Germinal center (tissue), 1 donor: ENCODE measurements at regions not wholly inside any gene's neighbourhood (a gene's known extent, or its start where the extent isn't known, plus 50 kb on each side); places are given as distances from the start of the nearest gene placed in this dataset.
"Not testable (repeated sequence)": the region's sequence is repeated elsewhere in the genome, so short reads cannot be mapped to it uniquely, and the experiment has no call there.

Source experiments
- DNase-seq: peaks from one replicate; pipeline ENCODE4 v3.0.0; 2012; ENCODE audit warnings: mixed read lengths, low spot score

DNA sequence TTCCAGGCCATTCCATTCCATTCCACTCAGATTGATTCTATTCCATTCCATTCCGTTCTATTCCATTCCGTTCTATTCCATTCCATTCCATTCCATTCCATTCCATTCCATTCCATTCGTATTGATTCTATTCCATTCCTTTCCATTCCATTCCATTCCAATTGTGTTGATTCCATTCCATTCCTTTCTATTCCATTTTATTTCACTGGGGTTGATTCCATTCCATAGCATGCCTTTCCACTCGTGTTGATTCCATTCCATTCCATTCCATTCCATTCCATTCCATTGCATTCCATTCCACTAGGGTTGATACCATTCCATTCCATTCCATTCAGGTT lies 1142.3 kb downstream of the RPIA start:
- no peak for DNase-seq

GRCh38 chr2:89834306-89834705 lies 1142.8 kb downstream of the RPIA start:
- DNase-seq: no peak

DNA sequence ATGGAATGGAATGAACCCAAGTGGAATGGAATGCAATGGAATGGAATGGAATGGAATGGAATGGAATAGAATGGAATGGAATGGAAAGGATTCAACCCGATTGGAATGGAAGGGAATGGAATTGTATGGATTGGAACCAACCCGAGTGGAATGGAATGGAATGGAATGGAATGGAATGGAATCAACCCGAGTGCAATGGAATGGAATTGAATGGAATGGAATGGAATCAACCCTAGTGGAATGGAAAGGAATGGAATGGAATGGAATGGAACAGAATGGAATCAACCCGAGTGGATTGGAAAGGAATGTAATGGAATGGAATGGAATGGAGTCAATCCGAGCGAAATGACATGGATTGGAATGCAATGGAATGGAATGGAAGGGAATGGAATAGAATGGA lies 1144.9 kb downstream of the RPIA start:
- not testable (repeated sequence) for DNase-seq

- no peak for DNase-seq
Observed at GRCh38 chr2:89837962-89838625, 1146.6 kb downstream of the RPIA start.

DNA sequence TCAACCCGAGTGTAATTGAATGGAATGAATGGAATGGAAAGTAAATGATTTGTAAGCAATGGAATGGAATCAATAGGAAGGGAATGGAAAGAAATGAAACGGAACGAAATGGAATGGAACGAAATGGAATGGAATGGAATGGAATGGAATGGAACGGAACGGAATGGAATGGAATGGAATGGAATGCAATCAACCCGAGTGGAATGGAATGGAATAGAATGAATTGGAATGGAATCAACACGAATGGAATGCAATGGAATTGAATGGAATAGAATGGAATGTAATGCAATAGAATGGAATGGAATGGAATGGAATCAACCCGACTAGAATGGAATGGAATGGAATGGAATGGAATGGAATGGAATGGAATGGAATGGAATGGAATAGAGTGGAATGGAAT lies 1148.7 kb downstream of the RPIA start:
- not testable (repeated sequence) for DNase-seq

DNA sequence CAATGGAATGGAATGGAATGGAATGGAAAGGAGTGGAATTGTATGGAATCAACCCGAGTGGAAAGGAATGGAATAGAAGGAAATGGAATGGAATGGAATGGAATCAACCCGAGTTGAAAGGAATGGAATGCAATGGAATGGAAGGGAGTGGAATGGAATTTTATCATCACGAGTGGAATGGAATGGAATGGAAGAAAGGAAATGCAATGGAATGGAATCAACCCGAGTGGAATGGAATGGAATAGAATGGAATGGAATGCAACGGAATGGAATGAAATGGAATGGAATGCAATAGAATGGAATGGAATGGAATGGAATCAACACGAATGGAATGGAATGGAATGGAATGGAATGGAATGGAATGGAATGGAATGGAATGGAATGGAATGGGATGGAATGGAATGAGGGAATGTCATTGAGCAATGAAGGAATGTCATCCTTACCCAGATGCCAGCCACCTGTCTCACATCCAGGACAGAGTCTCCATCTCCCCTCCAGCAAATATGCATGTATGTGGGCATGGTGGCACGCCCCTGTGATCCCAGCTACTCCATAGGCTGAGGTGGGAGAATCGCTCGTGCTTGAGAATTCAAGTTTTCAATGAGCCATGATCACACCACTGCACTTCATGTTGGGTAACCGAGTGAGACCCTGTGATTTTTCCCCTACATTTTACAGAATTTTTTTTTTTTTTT lies 1149.5 kb downstream of the RPIA start:
- DNase-seq: not testable (repeated sequence)

GRCh38 chr2:89841476-89841840 lies 1150.0 kb downstream of the RPIA start:
- DNase-seq: peak; percentile 25

GRCh38 chr2:89842180-89842908 lies 1150.9 kb downstream of the RPIA start:
- peak; percentile 17 for DNase-seq

DNA sequence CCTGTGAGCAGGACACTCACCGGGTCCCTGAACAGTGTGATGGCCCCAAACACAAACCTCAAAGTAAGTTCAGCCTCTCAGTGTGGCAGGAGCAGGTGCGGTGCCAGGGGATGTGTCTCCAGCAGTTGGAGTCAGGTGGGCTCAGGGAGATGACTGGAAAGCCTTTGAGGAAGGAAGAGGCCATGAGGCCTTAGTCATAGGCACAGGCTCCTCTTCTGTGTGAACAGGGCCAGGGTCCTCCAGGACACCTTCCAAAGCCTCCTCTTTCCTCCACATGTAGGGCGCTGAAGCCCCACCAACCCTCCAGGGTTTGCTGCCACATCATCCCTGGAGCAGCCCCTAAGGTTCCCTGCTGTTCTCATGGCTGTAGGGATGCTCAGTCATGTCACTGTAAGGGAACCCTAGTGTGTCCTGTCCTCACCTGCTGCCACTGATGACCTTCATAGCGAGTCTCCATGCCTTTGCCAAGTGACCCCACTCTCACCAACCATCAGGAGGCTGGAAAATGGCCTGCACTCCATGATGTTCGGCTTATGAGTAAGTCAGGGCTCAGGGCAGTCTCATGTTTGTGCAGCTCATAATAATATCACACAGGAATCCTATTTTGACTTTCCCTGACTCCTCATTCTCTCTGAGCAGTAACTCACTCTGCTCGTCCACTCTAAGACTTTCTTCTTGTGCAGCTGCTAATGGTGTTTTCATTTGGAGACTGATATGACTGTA lies 1152.9 kb downstream of the RPIA start:
- peak; percentile 4 for DNase-seq

DNA sequence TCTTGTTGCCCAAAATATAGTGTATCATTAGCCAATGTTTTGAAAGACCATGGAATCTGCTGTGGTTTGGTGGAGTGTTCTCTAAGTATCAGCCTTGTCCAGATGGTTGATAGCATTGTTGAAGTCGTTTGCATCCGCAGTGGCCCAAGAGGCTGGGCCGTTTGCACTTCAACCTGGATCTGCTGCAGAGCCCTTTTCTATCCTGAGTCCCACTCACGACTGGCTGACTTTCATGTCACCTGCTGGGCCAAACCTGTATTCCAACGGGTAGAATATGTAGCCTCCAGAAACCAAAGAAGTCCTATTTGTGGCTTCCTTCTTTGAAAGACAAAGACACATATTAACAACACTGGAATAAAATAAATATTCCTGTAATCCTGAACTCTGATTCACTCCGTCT lies 1154.1 kb downstream of the RPIA start:
- peak; percentile 1 for DNase-seq

DNA sequence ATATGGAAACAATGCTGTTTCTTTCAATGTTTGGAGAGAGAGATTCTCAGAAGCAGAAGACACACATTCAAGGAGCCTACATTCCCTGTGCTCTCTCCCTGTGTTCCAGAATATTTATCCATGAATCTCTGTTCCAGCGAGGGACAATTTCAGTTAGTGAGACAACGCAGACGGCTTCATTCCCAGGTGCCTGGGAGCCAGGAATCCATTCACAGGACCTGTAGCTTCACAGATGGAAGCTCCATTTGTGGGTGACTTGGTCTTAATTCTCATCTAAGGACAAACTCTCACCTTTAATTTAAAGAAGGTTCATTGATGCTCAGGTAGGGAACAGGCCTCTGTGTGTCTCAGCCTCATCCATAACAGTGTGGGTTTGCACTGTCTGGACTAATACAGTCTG lies 1156.6 kb downstream of the RPIA start:
- DNase-seq: no peak

DNA sequence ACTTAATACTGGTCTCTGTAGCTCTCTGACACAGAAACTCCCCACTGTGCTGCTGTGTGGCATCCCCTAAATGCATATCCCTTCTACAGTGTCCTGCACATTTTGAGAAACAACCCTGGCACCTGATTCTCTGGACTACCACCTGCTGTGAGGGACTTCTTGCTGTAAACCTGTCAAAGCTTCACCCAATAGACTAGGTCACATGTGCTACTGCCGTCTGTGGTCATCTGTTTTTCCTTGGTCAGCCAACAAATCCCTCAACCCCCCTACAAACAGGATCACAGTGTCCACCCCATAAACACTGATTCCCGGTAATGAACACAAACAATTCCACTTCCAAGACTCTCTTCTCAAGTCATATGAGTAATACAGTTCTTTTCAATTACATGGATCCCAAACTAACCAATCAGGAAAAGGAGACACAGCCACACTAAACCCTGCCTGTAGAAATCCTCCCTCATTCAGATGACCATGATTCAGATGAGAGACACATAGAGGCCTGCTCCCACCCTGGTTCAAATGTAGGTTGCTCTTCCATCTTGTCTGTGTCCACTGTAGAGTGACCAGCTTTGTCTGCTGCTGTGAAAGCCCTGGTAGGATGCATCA lies 1157.4 kb downstream of the RPIA start:
- DNase-seq: peak; percentile 1

DNA sequence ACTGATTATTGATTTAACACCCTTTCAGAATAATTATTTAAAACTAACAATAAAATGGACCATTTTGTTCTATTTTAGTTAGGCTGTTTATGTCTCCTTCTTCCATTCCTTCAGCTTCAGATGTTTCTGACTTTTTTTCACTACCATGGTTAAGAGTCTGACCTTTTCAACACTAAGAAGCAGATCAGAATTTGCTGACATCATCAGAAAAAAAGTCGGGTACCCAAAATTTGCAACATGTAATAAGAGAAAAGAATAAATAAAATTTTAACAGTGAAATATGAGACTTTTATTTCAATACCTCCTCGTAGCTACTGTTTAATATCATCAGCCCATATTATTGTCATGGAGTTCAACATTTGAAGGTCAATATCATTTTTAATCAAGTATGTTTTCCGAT lies 1158.3 kb downstream of the RPIA start:
- DNase-seq: no peak

DNA sequence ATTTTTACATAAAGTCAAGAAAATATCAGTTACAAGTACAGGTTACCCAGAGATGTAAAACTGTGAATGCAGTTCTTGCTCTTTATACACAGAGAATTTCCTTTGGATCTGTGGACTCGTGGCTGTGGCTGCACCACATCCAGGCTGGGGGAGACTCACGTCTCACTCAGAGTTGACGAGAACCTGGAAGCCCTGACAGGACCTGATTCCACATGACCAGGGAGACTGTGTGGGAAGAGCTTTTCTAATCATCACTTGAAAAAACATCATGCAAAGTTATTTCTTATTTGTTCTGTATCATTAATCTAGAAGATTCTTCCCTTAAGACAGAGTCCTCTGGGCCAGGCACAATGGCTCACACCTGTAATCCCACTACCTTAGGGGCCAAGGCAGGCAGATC lies 1159.0 kb downstream of the RPIA start:
- DNase-seq: no peak

GRCh38 chr2:89850881-89851582 lies 1159.6 kb downstream of the RPIA start:
- no peak for DNase-seq

GRCh38 chr2:89851583-89851905 lies 1160.1 kb downstream of the RPIA start:
- DNase-seq: peak; percentile 1

GRCh38 chr2:89853427-89853826 lies 1162.0 kb downstream of the RPIA start:
- not testable (repeated sequence) for DNase-seq

DNA sequence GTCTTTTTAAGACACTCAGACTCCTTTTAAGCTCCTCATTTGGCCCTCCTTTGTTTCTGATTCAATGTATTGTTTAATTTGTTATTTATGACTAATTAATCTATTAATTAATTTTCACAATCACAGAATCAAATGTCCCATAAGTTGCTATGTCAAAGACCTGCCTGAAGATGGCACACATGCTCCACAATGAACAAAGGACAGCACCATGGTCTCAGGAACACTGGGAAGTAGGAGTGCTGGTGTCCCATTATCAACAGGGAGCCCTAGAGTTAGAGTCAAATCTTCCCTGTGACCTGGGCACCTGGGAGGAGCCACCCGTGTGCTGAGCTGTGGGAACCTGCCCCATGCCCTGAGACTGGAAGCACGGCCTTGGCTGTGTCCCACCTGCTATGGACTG lies 1164.3 kb downstream of the RPIA start:
- DNase-seq: not testable (repeated sequence)

- not testable (repeated sequence) for DNase-seq
Observed at GRCh38 chr2:89856305-89856704, 1164.8 kb downstream of the RPIA start.

DNA sequence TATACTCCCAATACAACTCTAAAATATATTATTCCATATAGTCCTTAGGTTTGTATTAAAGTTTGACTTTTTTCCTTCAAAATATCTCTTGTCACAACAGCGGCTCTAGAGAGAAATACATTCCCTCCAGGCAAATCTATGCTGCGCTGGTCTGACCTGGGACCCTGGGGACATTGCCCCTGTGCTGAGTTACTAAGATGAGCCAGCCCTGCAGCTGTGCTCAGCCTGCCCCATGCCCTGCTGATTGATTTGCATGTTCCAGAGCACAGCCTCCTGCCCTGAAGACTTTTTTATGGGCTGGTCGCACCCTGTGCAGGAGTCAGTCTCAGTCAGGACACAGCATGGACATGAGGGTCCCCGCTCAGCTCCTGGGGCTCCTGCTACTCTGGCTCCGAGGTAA lies 1170.7 kb downstream of the RPIA start:
- DNase-seq: not testable (repeated sequence)

GRCh38 chr2:89863209-89863608 lies 1171.7 kb downstream of the RPIA start:
- not testable (repeated sequence) for DNase-seq
